GM19351 (cell line): ENCODE measurements at regions not wholly inside any gene's neighbourhood (a gene's known extent, or its start where the extent isn't known, plus 50 kb on each side); places are given as distances from the start of the nearest gene placed in this dataset.
"Not testable (repeated sequence)": the region's sequence is repeated elsewhere in the genome, so short reads cannot be mapped to it uniquely, and the experiment has no call there.

Experiments used
- ATAC-seq: cut with Tn5 transposase; IDR thresholded peaks from one replicate; pipeline ENCODE4 v1.9.1; 2021; ENCODE audit warnings: mild to moderate bottlenecking, moderate library complexity; ENCODE audit not compliant: unreplicated experiment

DNA sequence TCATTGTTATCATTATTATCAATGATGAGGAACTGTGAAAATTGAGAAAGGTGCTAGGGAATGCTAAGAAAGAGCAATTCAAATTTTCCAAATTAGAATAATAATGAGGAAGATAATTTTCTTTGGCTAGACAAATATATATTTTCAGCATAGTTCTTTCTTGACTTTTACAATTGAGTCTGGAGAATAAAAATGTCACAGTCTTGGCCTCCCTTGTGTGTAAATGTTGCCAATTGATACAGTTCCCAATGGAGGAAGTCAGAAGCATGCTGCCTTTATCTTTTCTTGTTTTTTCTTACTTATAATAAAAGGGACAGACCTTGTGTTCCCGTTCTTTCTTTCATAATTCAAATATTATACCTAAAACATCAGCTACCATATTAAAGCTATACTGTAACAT, 774.4 kb downstream of the SI start:
- ATAC-seq, result no peak

DNA sequence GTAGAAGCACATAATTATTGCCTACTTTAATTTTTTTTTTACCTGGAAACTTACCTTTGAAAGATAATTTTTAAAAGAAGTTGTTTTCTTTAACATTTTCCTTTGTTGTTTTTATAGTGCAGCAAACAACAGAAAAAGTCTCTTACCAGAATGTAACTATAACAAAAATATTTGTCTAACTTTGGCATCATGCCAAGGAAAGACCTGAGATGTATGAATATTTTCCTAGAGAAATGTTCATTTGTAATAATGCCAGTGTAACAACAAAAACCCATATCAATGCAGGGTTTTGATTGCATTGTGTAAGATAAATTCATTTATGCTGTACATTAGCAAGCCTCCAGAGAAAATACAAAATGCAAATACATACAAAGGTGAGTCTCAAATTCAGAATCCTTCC, 775.7 kb downstream of the SI start:
- no peak for ATAC-seq

DNA sequence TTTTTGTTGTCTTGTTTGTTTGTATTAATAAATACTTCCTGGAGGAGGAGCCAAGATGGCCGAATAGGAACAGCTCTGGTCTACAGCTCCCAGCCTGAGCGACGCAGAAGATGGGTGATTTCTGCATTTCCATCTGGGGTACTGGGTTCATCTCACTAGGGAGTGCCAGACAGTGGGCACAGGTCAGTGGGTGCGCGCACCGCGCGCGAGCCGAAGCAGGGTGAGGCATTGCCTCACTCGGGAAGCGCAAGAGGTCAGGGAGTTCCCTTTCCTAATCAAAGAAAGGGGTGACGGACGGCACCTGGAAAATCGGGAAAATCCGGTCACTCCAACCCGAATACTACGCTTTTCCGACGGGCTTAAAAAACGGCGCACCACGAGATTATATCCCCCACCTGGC, 786.8 kb downstream of the SI start:
- not testable (repeated sequence) for ATAC-seq

DNA sequence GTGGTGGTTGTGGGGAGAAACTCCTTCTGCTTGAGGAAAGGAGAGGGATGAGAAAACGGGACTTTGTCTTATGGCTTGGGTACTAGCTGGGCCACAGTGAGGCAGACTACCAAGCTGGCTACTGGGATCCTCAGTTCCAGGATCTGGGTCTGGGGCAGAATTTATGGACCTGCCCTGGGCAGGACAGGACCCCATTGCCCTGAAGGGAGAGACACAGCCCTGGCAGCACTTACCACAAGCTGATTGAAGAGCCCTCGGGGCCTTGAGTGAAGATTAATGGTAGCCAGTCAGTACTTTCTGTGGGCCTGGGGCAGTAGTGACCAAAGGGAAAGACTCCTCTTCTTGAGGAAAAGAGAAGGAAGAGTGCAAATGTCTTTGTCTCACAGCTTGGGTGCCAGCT, 799.7 kb downstream of the SI start:
- no peak for ATAC-seq

DNA sequence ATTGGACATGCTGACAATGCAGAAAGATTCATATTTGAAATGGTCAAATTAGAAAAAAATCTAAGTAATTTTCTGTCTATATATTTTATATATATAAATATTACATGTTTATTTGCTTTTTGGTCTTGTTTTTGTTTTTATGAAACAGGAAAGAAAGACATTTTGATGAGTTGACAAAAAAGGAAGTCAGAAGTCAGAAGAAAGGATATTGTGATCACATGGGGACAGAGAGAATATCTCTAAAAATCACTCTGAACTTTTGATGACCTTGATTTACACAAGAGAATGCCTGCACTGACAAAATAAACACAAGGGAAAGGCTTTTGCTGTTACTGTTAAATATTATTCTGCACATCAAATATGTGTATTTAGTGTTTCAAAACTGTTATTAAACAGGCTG, 811.2 kb downstream of the SI start:
- ATAC-seq, result no peak

DNA sequence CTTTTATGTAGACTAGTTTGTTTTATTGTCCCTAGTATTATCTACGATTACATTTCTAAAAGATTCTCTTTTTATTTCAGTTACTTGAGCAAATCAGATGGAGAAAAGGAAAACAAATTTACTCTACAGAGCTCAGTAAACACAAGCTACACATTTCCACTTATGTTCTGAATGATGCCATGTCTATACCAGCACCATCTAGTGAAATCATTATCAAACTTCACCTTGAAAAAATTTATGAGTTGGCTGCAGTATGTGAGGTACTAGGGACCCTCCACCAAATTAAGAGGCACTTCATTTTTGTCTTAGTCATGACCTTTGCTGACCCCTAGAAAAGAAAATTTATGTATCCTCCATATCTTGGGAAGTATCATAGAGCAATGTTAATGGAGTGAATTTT, 827.4 kb downstream of the SI start:
- ATAC-seq, result no peak

DNA sequence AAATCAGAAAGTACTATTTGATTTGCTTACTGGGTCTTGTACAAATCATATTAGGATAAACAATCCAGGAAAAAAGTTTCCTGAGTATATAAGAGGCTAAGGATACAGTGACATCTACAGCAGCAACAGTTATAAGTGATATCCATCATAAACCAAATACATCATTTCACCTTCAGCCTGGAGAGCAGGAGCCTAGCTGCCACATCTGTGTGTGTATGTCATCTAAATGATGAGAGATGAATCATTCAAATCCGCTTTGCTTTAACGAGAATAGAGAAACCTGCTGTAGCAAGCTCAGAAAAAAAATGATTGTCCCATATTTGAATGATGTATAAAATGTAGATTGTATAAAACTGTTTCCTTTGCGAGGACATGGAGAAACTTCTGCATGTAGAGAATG, 841.4 kb downstream of the SI start:
- no peak for ATAC-seq

DNA sequence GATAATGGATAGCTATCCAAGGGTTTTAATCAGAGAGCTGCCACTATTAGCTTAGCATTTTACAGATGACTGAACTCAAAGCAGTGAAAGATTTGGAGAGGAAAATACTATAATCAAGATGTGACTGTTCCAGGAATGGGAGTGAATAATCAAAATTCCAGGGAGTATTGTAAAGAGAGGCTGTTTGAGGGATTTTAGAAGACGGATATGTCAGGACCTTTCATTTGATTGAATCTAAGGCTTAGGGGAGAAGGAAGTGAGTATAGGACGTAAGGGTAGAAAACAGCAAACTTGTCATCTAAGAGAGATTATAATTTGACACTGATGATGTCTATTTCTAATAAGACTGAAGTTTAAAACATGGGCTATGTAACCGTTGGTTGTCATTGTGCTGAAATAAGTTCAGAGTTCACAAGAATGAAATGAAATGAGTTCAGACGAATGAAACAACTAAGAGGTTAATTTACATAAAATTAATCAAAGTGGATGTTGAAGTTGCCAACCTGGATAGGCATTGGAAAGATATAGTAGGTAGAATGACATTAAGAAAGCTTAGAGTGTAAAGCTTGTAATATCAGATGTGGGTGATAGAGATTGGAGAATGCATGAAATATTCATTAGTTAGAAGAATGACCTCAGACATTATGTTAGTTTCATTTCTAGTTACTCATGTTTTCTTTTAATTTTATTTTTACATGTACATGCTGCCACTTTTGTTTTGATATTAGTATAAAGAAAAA, 842.8 kb downstream of the SI start:
- ATAC-seq, result no peak

DNA sequence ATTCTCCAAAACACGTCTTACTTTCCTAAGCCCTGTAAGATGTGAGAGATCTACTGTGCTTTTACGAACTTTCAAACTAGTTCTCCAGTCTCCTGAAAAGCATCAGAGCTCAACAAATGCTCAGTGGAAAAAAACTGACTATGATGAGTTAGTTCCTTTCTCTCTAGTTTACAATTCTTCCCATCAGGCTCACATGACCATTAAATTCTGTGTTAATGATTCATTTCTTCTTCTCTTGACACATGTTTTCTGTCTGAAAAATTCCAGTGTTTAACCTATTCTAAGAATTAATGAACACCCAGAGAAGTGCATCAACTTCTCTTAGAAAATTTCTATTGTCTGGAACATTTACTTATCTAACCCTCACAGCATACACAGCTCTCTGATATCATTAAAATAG, 844.3 kb downstream of the SI start:
- no peak for ATAC-seq

DNA sequence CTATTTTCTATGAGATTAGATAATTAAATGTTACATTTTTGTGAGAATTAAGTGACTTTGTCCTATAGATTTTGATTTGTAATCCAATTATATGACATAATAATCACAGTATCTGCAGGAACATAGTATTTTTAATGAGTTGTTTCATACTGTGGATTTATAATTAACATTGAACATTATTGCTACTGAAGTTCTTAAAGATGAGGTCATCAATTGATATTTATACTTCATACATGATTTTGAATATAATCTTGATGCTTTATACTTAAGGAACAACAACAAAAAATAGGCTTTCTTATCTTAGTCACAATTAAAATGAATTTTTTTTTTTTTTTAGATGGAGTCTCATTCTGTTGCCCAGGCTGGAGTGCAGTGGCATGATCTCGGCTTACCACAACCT, 846.6 kb downstream of the SI start:
- no peak for ATAC-seq

DNA sequence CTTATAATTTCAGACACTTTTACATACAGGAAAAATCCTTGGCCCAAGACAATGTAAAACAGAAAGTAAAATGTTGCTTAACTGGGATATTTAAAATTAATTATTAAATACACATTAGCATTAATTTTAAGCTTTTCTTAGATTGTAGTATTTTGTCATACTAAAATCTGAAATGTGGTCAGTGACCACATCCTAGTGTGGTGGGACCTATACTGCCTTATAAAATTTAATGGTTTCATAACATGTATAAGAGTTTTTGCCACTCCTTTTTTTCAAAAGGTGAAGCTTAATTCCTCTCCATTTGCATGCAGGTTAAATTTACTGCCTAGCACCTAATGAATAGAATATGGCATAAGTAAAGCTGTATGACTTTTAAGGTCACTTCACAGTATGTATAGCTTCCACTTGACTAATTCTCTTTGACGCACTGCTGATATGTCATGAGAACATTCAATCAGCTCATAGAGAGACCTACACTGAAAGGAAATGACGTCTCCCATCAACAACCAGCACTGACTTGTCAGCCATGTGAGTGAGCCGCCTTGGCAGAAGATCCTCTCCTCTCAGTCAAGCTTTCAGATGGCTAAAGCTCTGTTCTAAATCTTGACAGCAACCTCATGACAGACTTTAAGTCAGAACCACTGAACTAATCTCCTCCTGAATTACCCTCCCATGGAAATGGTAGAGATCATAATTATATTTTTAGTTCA, 847.8 kb downstream of the SI start:
- no peak for ATAC-seq

DNA sequence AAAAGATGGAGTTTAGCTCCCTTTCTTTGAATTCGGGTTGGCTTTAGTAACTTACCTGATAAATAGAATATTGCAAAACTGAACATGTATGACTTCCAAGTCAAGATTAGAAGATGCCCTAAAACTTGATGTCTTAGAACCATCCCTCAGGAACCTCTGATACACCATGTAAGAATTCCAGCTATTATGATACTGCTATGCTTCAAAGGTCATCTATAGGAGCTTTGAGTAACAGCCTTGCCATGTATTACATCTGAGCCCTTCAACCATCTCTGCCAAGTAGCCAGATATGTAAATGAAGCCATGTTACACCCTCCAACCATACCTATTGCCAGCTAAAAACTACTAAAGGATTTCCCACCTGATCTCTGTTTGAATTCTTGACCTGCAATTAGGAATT, 854.2 kb downstream of the SI start:
- no peak for ATAC-seq

DNA sequence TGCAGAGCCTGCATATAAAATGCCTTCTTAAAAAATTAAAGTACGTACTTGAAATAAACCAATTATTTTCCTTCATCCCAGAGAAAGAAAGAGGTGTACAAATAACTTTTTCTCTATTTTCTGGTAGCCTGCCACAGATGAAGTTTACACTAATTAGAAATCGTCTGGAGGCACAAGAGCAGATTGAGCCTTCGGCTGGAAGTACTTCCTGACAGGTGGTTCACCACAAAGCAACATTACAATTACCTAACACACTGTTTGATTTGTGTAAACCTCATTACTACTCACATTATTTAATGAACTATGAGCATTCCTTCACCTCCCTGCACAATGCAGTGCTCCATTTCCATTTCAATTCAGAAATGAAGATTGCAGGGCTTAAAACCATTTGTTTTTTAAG, 856.1 kb downstream of the SI start:
- ATAC-seq, result no peak

DNA sequence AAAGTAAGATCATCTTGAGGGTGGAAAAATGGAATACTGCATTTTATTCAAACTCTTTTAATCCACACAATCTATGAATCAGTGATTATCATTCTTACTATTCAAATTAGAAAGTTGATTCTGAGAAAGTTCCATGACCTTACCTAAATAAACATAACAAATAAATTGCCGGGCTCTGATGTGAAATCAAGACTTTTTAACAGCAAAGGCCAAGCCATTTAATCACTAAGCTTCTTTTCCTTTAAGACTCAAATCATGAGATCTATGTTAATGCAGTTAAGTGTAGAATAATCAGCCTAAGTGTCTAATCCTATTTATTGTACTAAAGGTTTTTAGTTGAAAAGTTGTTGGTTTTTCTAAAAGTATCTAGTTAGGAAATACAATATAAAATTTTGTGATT, 857.0 kb downstream of the SI start:
- ATAC-seq, result no peak

DNA sequence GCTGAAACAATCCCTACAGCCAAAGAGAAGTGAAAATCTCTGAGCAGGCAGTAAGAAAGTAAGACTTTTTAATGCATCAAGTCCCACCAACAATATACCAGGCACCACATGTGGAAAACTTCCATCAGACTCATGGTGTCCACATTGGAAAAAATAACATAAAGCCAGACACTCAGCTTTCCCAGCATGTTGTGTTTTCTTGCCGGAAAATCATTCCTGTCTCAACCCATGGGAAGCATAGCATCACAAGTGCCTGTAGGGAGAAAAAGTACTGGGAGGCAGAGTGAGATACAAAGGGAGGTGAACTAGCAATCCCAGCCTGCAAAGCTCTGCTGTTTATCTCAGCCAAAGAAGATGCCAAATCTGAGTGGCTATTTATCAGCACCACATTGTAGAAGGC, 868.9 kb downstream of the SI start:
- ATAC-seq, result no peak

DNA sequence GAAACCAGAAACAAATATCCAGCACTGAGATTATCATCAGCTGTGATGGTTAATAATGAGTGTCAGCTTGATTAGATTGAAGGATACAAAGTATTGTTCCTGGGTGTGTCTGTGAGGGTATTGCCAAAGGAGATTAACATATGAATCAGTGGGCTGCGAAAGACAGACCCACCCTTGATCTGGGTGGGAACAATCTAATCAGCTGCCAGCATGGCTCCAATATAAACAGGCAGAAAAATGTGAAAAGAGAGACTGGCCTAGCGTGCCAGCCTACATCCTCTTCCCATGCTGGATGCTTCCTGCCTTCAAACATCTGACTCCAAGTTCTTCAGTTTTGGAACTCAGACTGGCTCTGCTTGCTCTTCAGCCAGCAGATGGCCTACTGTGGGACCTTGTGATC, 869.5 kb downstream of the SI start:
- ATAC-seq, result no peak

DNA sequence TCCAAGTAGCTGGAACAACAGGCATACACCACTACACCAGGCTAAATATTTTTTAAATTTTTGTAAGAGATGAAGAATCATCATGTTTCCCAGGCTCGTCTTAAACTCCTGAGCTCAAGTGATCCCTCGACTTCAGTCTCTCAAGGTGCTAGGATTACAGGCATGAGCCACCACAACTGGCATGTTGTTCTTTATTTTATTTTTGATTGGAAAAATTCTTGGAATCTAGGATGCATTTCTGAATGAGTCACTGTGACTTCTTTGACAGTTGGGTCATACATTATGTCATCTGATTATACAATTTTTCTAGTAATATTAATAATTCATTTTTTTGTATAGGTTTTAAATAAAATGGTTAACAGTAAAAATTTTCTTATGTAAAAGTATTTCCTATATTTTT, 870.2 kb downstream of the SI start:
- no peak for ATAC-seq

DNA sequence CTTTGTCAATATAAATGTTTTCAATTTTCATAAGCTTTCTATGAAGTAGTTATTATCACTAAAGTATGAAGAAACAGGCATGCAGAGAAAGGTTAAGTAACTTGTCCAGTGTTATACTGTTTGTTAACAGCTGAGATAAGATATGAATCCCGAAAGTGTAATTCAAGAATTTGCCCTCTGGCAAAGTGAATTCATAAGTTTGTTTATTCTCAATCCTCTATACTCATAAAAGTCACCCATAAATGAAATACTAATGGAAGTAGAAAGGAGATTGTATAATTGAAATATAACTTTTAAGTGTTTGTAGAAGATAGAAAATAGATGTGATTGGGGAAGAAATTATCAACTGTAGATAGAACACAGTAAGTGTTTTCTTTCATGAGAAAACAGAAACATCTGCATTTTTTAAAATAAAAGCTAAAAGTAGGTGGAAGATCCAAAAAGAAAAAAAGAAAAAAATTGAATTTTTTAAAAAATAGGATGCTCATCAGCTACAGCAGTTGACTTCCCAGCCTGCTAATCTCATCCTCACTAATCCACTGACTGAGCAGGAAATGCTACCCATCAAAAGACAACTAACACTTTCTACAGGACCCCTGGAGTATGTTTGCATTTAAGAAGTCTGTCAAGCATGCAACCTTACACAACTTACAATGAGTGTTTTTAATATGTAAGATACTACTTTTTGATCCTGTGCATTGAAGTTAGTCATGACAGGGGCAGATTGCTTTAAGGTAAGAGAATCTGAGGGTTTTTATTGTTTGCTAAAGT, 878.1 kb downstream of the SI start:
- no peak for ATAC-seq

DNA sequence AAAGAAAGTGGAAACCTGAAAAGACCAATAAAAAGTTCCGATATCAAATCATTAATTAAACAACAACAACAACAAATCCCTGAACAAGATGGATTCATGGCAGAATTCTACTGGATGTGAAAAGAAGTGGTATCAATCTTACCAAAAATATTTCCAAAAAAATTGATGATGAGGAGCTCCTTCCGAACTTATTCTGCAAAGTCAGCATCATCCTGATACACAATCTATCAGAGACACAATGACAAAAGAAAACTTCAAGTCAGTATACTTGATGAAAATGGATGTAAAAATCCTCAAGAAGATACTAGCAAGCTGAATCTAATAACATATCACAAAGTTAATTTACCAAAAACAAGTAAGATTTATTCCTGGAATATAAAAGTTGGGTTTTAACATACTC, 881.8 kb downstream of the SI start:
- ATAC-seq, result no peak

DNA sequence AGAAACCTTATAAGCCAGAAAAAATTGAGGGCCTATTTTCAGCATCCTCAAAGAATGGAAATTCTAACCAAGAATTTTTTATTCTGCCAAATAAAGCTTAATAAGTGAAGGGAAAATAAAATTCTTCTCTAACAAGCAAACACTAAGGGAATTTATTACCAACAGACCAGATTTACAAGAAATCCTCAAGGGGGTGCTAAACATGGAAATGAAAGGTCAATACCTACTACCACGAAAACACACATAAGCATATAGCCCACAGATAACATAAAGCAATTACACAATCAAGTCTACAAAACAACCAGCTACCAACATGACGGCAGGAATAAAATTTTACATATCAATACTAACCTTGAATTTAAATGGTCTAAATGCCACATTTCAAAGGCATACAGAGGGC, 883.5 kb downstream of the SI start:
- no peak for ATAC-seq

DNA sequence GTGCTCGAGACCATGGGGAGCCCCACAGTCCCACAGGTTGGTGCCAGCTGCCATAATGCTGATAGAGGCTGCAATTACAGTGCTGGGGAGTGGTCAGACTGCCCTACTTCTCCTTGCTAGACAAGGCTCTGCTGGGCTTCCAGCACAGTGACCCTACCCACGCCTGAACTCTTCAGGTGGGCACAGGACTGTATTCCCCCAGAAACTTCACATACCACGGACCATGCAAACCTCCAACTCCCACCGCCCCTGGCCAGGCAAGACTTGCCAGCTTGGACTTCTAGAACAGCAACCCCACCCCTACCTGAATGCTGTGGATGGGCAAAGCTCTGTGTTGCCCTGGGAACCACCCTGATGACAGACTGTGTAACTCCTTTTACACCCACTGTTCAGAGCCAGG, 885.3 kb downstream of the SI start:
- ATAC-seq, result no peak

DNA sequence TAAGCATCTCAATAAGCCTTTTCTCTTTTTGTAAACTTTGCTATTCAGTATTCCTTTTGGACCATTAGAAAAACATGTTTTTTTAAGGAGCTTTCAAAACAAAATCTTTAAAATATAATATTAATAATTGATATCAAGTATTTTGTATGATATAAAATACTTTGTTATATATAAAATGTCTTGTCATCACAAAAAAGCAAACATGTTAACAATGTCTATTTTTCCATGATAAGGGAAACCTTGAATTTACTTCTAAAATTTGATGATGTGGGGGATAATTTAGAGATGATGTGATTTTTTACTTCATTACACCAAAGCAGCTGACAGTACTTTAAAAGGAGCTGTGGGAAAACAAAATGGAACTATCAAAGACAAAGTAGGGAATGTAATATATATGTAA, 887.7 kb downstream of the SI start:
- ATAC-seq, result no peak
